HCT116 (cell line): ENCODE measurements at regions not wholly inside any gene's neighbourhood (a gene's known extent, or its start where the extent isn't known, plus 50 kb on each side); places are given as distances from the start of the nearest gene placed in this dataset.

Experiments
- ATF3 ChIP-seq: IDR thresholded peaks from 2 replicates; pipeline ENCODE4 v1.6.1; 2012
- CTCF ChIP-seq, 3 experiments: fragments of 200-600 bp in 1 of 3; sonication (generic) in 1 of 3; IDR thresholded peaks in 2 of 3; conservative IDR thresholded peaks in 1 of 3; 2 replicates each; pipeline ENCODE4 v1.5.1; 2012 to 2017; ENCODE audit warnings: low read depth in 2 of 3, low read length in 2 of 3, antibody characterized with exemption in 1 of 3, borderline replicate concordance in 1 of 3, control low read depth in 1 of 3, mild to moderate bottlenecking in 1 of 3, mixed read lengths in 1 of 3, mixed run types in 1 of 3, moderate library complexity in 1 of 3; ENCODE audit not compliant: insufficient read depth in 1 of 3
- RAD21 ChIP-seq: IDR thresholded peaks from 2 replicates; pipeline ENCODE4 v1.6.1; 2012; ENCODE audit warnings: low read depth, mild to moderate bottlenecking

GRCh38 chr9:79913867-79914266 is 342.1 kb downstream of the TLE4 start:
- TF ChIP-seq ATF3 (no peak), CTCF (IDR thresholded peaks at IDR 0.05 in 2 of 3, conservative IDR thresholded peaks at IDR 0.05 in 1 of 3; ENCODE audit: borderline replicate concordance in 1 of 3, insufficient read depth in 1 of 3, low read depth in 2 of 3, low read length in 2 of 3) (no peak), RAD21 (no peak)
